H1 (cell line): ENCODE measurements at regions not wholly inside any gene's neighbourhood (a gene's known extent, or its start where the extent isn't known, plus 50 kb on each side); places are given as distances from the start of the nearest gene placed in this dataset.

Source experiments
- CTCF ChIA-PET: fragments of 300-600 bp; sonication (Branson Sonifier 250); formaldehyde crosslinking; loops from one replicate; lab custom pipeline; 2021; ENCODE audit not compliant: partially characterized antibody; lab: Charles Lee
- POLR2A ChIA-PET: fragments of 300-600 bp; sonication (Branson Sonifier 250); formaldehyde crosslinking; loops from one replicate; lab custom pipeline; 2021; ENCODE audit warnings: inconsistent platforms; ENCODE audit not compliant: partially characterized antibody; lab: Charles Lee
- DNase-seq, 2 experiments: peaks; one replicate each; pipeline versions ENCODE4 v3.0.0 to v3.0.0-alpha.2; 2010 to 2022; ENCODE audit warnings: low spot score in 2 of 2, low read depth in 1 of 2, mixed read lengths in 1 of 2
- FAIRE-seq: peaks from 2 replicates; lab custom pipeline; 2011; peaks lifted over from hg19 to GRCh38; lab: Jason Lieb, UNC
- H2AFZ ChIP-seq: 2 replicates; pipeline ENCODE4 v1.8.1; 2012; ENCODE audit warnings: low read length, inconsistent platforms
- H2AK5ac ChIP-seq: 2 replicates; pipeline ENCODE4 v1.6.1; 2013; ENCODE audit warnings: low read depth, low read length
- H2BK120ac ChIP-seq: replicated peaks from 2 replicates; pipeline ENCODE3; 2013; ENCODE audit warnings: low read depth, low read length, inconsistent platforms
- H2BK12ac ChIP-seq: 2 replicates; pipeline ENCODE4 v1.6.1; 2013; ENCODE audit warnings: low read depth, low read length
- H2BK15ac ChIP-seq: 2 replicates; pipeline ENCODE4 v1.6.1; 2013; ENCODE audit warnings: low read length
- H2BK20ac ChIP-seq: 2 replicates; pipeline ENCODE4 v1.6.1; 2013; ENCODE audit warnings: low read length
- H2BK5ac ChIP-seq: 2 replicates; pipeline ENCODE4 v1.6.1; 2013; ENCODE audit warnings: low read depth, low read length
- H3K14ac ChIP-seq: 2 replicates; pipeline ENCODE4 v1.6.1; 2013; ENCODE audit warnings: inconsistent platforms; ENCODE audit not compliant: insufficient read length
- H3K18ac ChIP-seq: 2 replicates; pipeline ENCODE4 v1.6.1; 2013; ENCODE audit warnings: low read length; ENCODE audit errors: extremely low read depth
- H3K23ac ChIP-seq: 2 replicates; pipeline ENCODE4 v1.6.1; 2013; ENCODE audit warnings: inconsistent platforms; ENCODE audit not compliant: insufficient read length
- H3K23me2 ChIP-seq: 2 replicates; pipeline ENCODE4 v1.6.1; 2013; ENCODE audit warnings: low read depth, low read length
- H3K27ac ChIP-seq: 2 replicates; pipeline ENCODE4 v1.6.1; 2011; ENCODE audit warnings: low read depth, low read length, inconsistent platforms
- H3K27me3 ChIP-seq, 4 experiments: replicated peaks in 1 of 4; 1 replicate in 1 of 4; 2 replicates in 3 of 4; pipeline versions ENCODE4 v1.6.1 to v1.8.1; 2011 to 2013; ENCODE audit warnings: low read length in 3 of 4, mild to moderate bottlenecking in 3 of 4, inconsistent platforms in 2 of 4, mixed read lengths in 2 of 4, moderate library complexity in 1 of 4; ENCODE audit not compliant: control insufficient read depth in 3 of 4, insufficient read depth in 3 of 4; ENCODE audit errors: extremely low read depth in 1 of 4
- H3K36me3 ChIP-seq, 4 experiments: 2 replicates each; pipeline versions ENCODE4 v1.6.1 to v1.8.1; 2011 to 2013; ENCODE audit warnings: mild to moderate bottlenecking in 4 of 4, low read length in 3 of 4, moderate library complexity in 2 of 4, control low read depth in 1 of 4, inconsistent platforms in 1 of 4; ENCODE audit not compliant: insufficient read depth in 4 of 4, control insufficient read depth in 2 of 4
- H3K4ac ChIP-seq: replicated peaks from 2 replicates; pipeline ENCODE3; 2013; ENCODE audit warnings: low read length, low read depth, mixed read lengths, inconsistent platforms; ENCODE audit not compliant: insufficient read length
- H3K4me1 ChIP-seq, 4 experiments: replicated peaks in 1 of 4; 1 replicate in 1 of 4; 2 replicates in 3 of 4; pipeline versions ENCODE4 v1.6.1 to v1.8.1; 2011 to 2013; ENCODE audit warnings: low read length in 3 of 4, inconsistent platforms in 2 of 4, mixed read lengths in 1 of 4; ENCODE audit not compliant: insufficient read depth in 4 of 4, control insufficient read depth in 3 of 4
- H3K4me2 ChIP-seq, 2 experiments: 2 replicates each; pipeline versions ENCODE4 v1.6.1 to v1.8.1; 2011 to 2013; ENCODE audit warnings: low read depth in 2 of 2, low read length in 2 of 2, control low read depth in 1 of 2, inconsistent platforms in 1 of 2, mild to moderate bottlenecking in 1 of 2; ENCODE audit not compliant: insufficient read depth in 1 of 2
- H3K4me3 ChIP-seq, 4 experiments: fragments of 200-600, 300-600 bp in 1 of 4; sonication (generic), shearing (Covaris generic), sonication (Bioruptor Twin) in 1 of 4; 2 replicates each; pipeline versions ENCODE4 v1.5.1 to v1.8.1; 2011 to 2016; ENCODE audit warnings: low read length in 4 of 4, low read depth in 3 of 4, control low read depth in 2 of 4, inconsistent platforms in 2 of 4, mild to moderate bottlenecking in 2 of 4, mixed read lengths in 1 of 4, moderate library complexity in 1 of 4; ENCODE audit not compliant: insufficient read depth in 2 of 4; ENCODE audit errors: extremely low read depth in 1 of 4
- H3K56ac ChIP-seq: replicated peaks from 2 replicates; pipeline ENCODE3; 2013; ENCODE audit warnings: low read depth, mild to moderate bottlenecking, mixed read lengths, low read length, inconsistent platforms; ENCODE audit not compliant: insufficient read length
- H3K79me1 ChIP-seq: 2 replicates; pipeline ENCODE4 v1.6.1; 2013; ENCODE audit warnings: low read depth, low read length, control low read depth
- H3K79me2 ChIP-seq, 2 experiments: 2 replicates each; pipeline versions ENCODE4 v1.6.1 to v1.8.1; 2012 to 2013; ENCODE audit warnings: low read length in 2 of 2, mild to moderate bottlenecking in 2 of 2, inconsistent platforms in 1 of 2; ENCODE audit not compliant: insufficient read depth in 2 of 2, control insufficient read depth in 1 of 2
- H3K9ac ChIP-seq, 4 experiments: replicated peaks in 1 of 4; 1 replicate in 1 of 4; 2 replicates in 3 of 4; pipeline versions ENCODE4 v1.6.1 to v1.8.1; 2011 to 2013; ENCODE audit warnings: low read depth in 3 of 4, low read length in 3 of 4, control low read depth in 2 of 4, mild to moderate bottlenecking in 2 of 4, moderate library complexity in 2 of 4, inconsistent platforms in 1 of 4; ENCODE audit errors: extremely low read depth in 1 of 4
- H3K9me3 ChIP-seq, 2 experiments: 2 replicates each; pipeline versions ENCODE4 v1.6.1 to v1.8.1; 2012 to 2013; ENCODE audit warnings: mild to moderate bottlenecking in 2 of 2, moderate library complexity in 2 of 2, control low read depth in 1 of 2, inconsistent platforms in 1 of 2, low read depth in 1 of 2, low read length in 1 of 2, mixed read lengths in 1 of 2; ENCODE audit not compliant: insufficient read depth in 2 of 2
- H4K20me1 ChIP-seq, 2 experiments: replicated peaks in 1 of 2; 2 replicates each; pipeline versions ENCODE3 to v1.8.1; 2011 to 2013; ENCODE audit warnings: inconsistent platforms in 2 of 2, low read length in 2 of 2, mild to moderate bottlenecking in 1 of 2; ENCODE audit not compliant: insufficient read depth in 2 of 2, control insufficient read depth in 1 of 2
- H4K5ac ChIP-seq: 2 replicates; pipeline ENCODE4 v1.6.1; 2013; ENCODE audit warnings: low read length, low read depth, mixed read lengths, inconsistent platforms; ENCODE audit not compliant: insufficient read length
- H4K8ac ChIP-seq: 2 replicates; pipeline ENCODE4 v1.8.0; 2013; ENCODE audit warnings: mild to moderate bottlenecking, moderate library complexity, low read length, inconsistent platforms; ENCODE audit not compliant: insufficient read depth; ENCODE audit errors: extremely low read depth
- H4K91ac ChIP-seq: replicated peaks from 2 replicates; pipeline ENCODE3; 2013; ENCODE audit warnings: low read length, mixed read lengths, inconsistent platforms; ENCODE audit not compliant: insufficient read length
- RAD21 ChIP-seq, 2 experiments: IDR thresholded peaks in 1 of 2; conservative IDR thresholded peaks in 1 of 2; 2 replicates each; pipeline ENCODE4 v1.6.1; 2011; ENCODE audit warnings: low read depth in 2 of 2, low read length in 2 of 2, improper control_type of control experiment in 1 of 2, inconsistent platforms in 1 of 2, mild to moderate bottlenecking in 1 of 2, moderate library complexity in 1 of 2
- RFX5 ChIP-seq: IDR thresholded peaks from 2 replicates; pipeline ENCODE4 v1.6.1; 2011; ENCODE audit warnings: low read depth, low read length, improper control_type of control experiment, borderline replicate concordance
- WGBS, 2 experiments: shearing (Covaris generic) in 1 of 2; methylation state at CpG; one replicate each; pipeline versions ENCODE4 v1.1.6 to v1.1.7; 2013 to 2015; ENCODE audit warnings: low lambda C conversion rate in 2 of 2, mixed read lengths in 2 of 2, inconsistent platforms in 1 of 2, low coverage in 1 of 2, missing lambda C conversion rate in 1 of 2; ENCODE audit not compliant: insufficient replicate concordance in 2 of 2, insufficient coverage in 1 of 2, insufficient read length in 1 of 2; ENCODE audit errors: extremely low coverage in 1 of 2, missing lambda C conversion rate in 1 of 2; 5-methylcytosine and 5-hydroxymethylcytosine counted together

- H3K14ac ChIP-seq = no peak overlapping the region
- no peak overlapping the region for H4K91ac ChIP-seq
- no peak overlapping the region for H2BK120ac ChIP-seq
- H3K4me2 ChIP-seq = no peak overlapping the region
- no peak overlapping the region for H2BK5ac ChIP-seq
- H3K23me2 ChIP-seq = peaks cover 9% of the 10 kb centered on the region; the same call in 1 of the 2 replicates
- DNase-seq = no peak
- H4K5ac ChIP-seq = no peak overlapping the region
- no peaks in the 10 kb centered on the region for H3K4me1 ChIP-seq
- no peak overlapping the region for H2BK20ac ChIP-seq
- H3K27me3 ChIP-seq = no peaks in the 10 kb centered on the region
- no peak overlapping the region for H2AK5ac ChIP-seq
- no peaks in the 10 kb centered on the region for H3K9me3 ChIP-seq
- TF ChIP-seq RFX5 (no peak), RAD21 (IDR thresholded peaks at IDR 0.05 in 1 of 2, conservative IDR thresholded peaks at IDR 0.05 in 1 of 2; ENCODE audit: low read depth in 2 of 2, low read length in 2 of 2) (no peak)
- WGBS, 2 experiments = 85% methylated on average over 25 of the region's 26 CpGs; no CpG with 5 or more reads in 1 of the 2 experiments
- no peak overlapping the region for H3K56ac ChIP-seq
- H3K23ac ChIP-seq = no peak overlapping the region
- no peak overlapping the region for H2AFZ ChIP-seq
- H3K4me3 ChIP-seq = no peak overlapping the region
- ChIA-PET POLR2A (no interaction called here), CTCF (interaction anchor here (1.1 kb wide), 1 partner anchor 36 kb away, joined by 3 read pairs; no protein-coding TSS in a partner anchor)
- H3K36me3 ChIP-seq = no peaks in the 10 kb centered on the region; a peak in 1 of 8 replicates
- no peaks in the 10 kb centered on the region for H3K79me2 ChIP-seq
- H2BK12ac ChIP-seq = no peak overlapping the region
- no peak overlapping the region for H2BK15ac ChIP-seq
- no peak overlapping the region for H3K4ac ChIP-seq
- H4K8ac ChIP-seq = no peak overlapping the region; the same call in 1 of the 2 replicates
- H3K18ac ChIP-seq = no peak overlapping the region
- H3K27ac ChIP-seq = no peak overlapping the region
- peaks cover 0 to 3% of the 10 kb centered on the region in 2 experiments for H4K20me1 ChIP-seq
- FAIRE-seq = no peak
- H3K9ac ChIP-seq = no peak overlapping the region
- no peaks in the 10 kb centered on the region; the same call in 1 of the 2 replicates for H3K79me1 ChIP-seq
Observed at GRCh38 chr22:49640366-49641095, 187.1 kb downstream of the BRD1 start.
